Pancreas (tissue), 10 donors: ENCODE measurements at regions not wholly inside any gene's neighbourhood (a gene's known extent, or its start where the extent isn't known, plus 50 kb on each side); places are given as distances from the start of the nearest gene placed in this dataset.

ENCODE experiments used
- ATAC-seq, 4 donors: fragments of 200-7000 bp; cut with Tn5 transposase; one replicate each; pipeline versions ENCODE4 v1.8.0 to v1.9.1; 2020; ENCODE audit warnings: mild to moderate bottlenecking in 4 of 4, moderate library complexity in 4 of 4
- DNase-seq, 6 donors: peaks; one replicate each; pipeline ENCODE4 v3.0.0-alpha.2; 2020
- FAIRE-seq: peaks from 2 replicates; lab custom pipeline; 2012; peaks lifted over from hg19 to GRCh38; lab: Jason Lieb, UNC
- H3K27ac ChIP-seq, 4 donors: fragments of 200-600 bp; sonication (generic); 1 replicate in 3 of 4; 2 replicates in 1 of 4; pipeline versions ENCODE4 v1.5.0 to v1.8.0; 2020
- H3K27me3 ChIP-seq, 4 donors: fragments of 200-600 bp; one replicate each; pipeline ENCODE4 v1.8.0; 2021
- H3K36me3 ChIP-seq, 3 donors: fragments of 200-600 bp; sonication (generic) in 1 of 3; one replicate each; pipeline versions ENCODE4 v1.5.0 to v1.8.0; 2020 to 2021
- H3K4me1 ChIP-seq, 3 donors: fragments of 200-600 bp; one replicate each; pipeline ENCODE4 v1.8.0; 2021
- H3K4me3 ChIP-seq, 4 donors: fragments of 200-600 bp; sonication (generic) in 2 of 4; one replicate each; pipeline versions ENCODE4 v1.5.0 to v1.8.0; 2020 to 2021
- H3K9me3 ChIP-seq, 4 donors: fragments of 200-600 bp; one replicate each; pipeline ENCODE4 v1.8.0; 2021
- CTCF ChIP-seq, 4 donors: fragments of 200-600 bp; sonication (generic) in 3 of 4; IDR thresholded peaks; one replicate each; pipeline versions ENCODE4 v1.5.0 to v1.8.0; 2021; ENCODE audit warnings: antibody characterized with exemption in 4 of 4
- WGBS, 2 donors: extraction: QIAGEN DNeasy Blood & Tissue Kit; methylation state at CpG; one replicate each; pipeline ENCODE4 v1.1.7; 2013; 5-methylcytosine and 5-hydroxymethylcytosine counted together
- intact Hi-C, 3 donors: fragments of 100-400 bp; cut with DNase I; formaldehyde crosslinking; loops; one replicate each; pipeline versions ENCODE4 v1.11.1 to v1.14.2; 2022
- donor health status: healthy with polysubstance abuse.
- donor health status: DM: no; HTN: no; CAD: no; lungs with moderate emphysema.
- donor health status: DM: no; HTN: no; CAD: no.
- donor health status: control.
- donor health status: control.
- donor health status: Bipolar disorder and iron deficiency.
- donor health status: DM: yes; HTN: yes; CAD: no.
- donor health status: DM: no; HTN: no; CAD: no.
- donor health status: DM: no; HTN: no; CAD: no.
- donor health status: DM: yes; HTN: yes; CAD: no.

DNA sequence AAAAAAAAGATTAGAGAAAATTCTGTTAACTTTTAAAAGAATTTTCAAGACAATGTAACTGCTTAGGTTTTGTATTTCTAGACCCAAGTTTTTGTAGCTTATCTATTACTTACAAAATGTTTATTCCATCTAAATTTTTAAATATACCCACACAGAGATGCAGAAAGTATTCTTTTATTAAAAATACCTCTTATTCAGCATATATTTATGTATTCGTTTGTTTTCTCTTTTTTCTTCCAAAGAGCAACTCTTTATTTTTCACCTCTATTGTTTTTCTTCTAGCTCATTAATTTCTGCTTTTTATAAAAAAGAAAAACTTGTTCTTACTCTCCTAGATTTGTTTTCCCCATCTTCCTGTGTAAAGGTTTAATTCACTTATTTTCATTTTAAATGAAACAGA lies 180.3 kb downstream of the ZDHHC21 start:
- no peak for ATAC-seq
- no peak for TF ChIP-seq CTCF (IDR thresholded peaks at IDR 0.05)
- no peak for FAIRE-seq
- 72 to 83% methylated on average over 1 of the region's 1 CpG for WGBS, 2 donors
- no peak for DNase-seq
- Histone ChIP-seq H3K27ac (no peak overlapping the region), H3K4me3 (no peak overlapping the region), H3K36me3 (no peaks in the 10 kb centered on the region), H3K27me3 (no peaks in the 10 kb centered on the region), H3K4me1 (no peaks in the 10 kb centered on the region), H3K9me3 (no peaks in the 10 kb centered on the region)
- intact Hi-C loops = no loop called here

DNA sequence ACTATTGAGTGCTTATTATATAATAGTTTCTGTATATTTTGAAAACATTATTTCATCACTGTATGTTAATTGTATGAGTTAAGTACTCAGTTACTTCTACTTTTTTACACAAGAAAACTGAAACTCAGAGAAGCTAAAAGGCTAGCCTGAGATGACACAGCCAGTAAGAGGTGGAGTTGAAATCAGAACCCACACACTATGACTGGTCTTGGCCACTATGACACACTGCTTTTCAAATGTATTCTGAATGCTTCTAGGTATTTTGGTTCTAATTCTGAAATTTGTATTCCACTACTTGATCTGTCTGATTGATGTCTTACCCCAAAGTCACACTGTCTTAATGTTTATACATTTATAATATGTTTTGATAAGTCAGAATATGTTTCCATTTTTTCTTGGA lies 181.8 kb downstream of the ZDHHC21 start:
- ATAC-seq (no peak), DNase-seq (no peak), FAIRE-seq (no peak)
- Histone ChIP-seq H3K27ac (no peak overlapping the region), H3K27me3 (no peaks in the 10 kb centered on the region), H3K9me3 (no peaks in the 10 kb centered on the region), H3K36me3 (no peaks in the 10 kb centered on the region), H3K4me1 (no peaks in the 10 kb centered on the region), H3K4me3 (no peak overlapping the region)
- TF ChIP-seq CTCF (IDR thresholded peaks at IDR 0.05) = no peak
- intact Hi-C loops = no loop called here

GRCh38 chr9:14508884-14509283 lies 184.3 kb downstream of the ZDHHC21 start:
- FAIRE-seq (no peak), ATAC-seq (no peak), DNase-seq (no peak)
- Histone ChIP-seq H3K27ac (no peak overlapping the region), H3K4me1 (no peaks in the 10 kb centered on the region), H3K4me3 (no peak overlapping the region), H3K27me3 (no peaks in the 10 kb centered on the region), H3K9me3 (no peaks in the 10 kb centered on the region), H3K36me3 (no peaks in the 10 kb centered on the region)
- WGBS, 2 donors = 57 to 66% methylated on average over 2 of the region's 2 CpGs
- intact Hi-C loops = no loop called here
- no peak for TF ChIP-seq CTCF (IDR thresholded peaks at IDR 0.05)

DNA sequence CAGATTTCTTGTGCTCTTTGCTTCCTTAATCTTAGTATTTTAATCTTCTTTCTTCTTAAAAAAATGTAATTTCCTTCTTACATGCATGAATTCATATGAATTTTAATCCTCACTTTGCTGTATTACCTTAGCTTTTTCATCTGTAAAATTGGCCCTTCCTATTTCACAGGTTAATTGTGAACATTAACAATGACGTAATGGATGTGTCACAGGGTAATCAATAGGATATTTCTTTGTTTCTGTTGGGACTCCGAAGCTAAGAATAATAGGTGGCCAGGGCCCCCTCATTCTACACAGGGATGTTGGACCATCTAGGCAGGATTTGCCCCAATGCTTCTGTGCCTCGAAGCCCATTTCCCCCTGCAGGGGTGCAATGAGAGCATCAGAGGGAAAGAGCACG lies 187.4 kb upstream of the NFIB start:
- 54 to 59% methylated on average over 4 of the region's 4 CpGs for WGBS, 2 donors
- Histone ChIP-seq H3K4me3 (no peak overlapping the region), H3K27ac (no peak overlapping the region), H3K4me1 (no peaks in the 10 kb centered on the region), H3K27me3 (no peaks in the 10 kb centered on the region), H3K9me3 (no peaks in the 10 kb centered on the region), H3K36me3 (no peaks in the 10 kb centered on the region)
- FAIRE-seq (no peak), ATAC-seq (no peak), DNase-seq (no peak)
- intact Hi-C loops = no loop called here
- TF ChIP-seq CTCF (IDR thresholded peaks at IDR 0.05) = no peak

- ATAC-seq = no peak
- 65 to 71% methylated on average over 9 of the region's 9 CpGs for WGBS, 2 donors
Observed at GRCh38 chr9:14500705-14501104, 186.8 kb upstream of the NFIB start.

More at GRCh38 chr9:14500705-14501104, 186.8 kb upstream of the NFIB start:
- Histone ChIP-seq H3K4me3 (no peak overlapping the region), H3K4me1 (no peaks in the 10 kb centered on the region), H3K27me3 (no peaks in the 10 kb centered on the region), H3K36me3 (no peaks in the 10 kb centered on the region), H3K9me3 (no peaks in the 10 kb centered on the region), H3K27ac (no peak overlapping the region)
- TF ChIP-seq CTCF (IDR thresholded peaks at IDR 0.05) = no peak
- intact Hi-C loops = no loop called here
- FAIRE-seq (no peak), DNase-seq (no peak)
